Fibroblast of lung (primary cell): ENCODE measurements at regions not wholly inside any gene's neighbourhood (a gene's known extent, or its start where the extent isn't known, plus 50 kb on each side); places are given as distances from the start of the nearest gene placed in this dataset.

Experiments
- CTCF ChIP-seq, 2 donors: IDR thresholded peaks in 1 of 2; conservative IDR thresholded peaks in 1 of 2; 1 replicate in 1 of 2; 2 replicates in 1 of 2; pipeline ENCODE4 v1.5.1; 2011 to 2012; ENCODE audit warnings: low read length in 2 of 2, control low read depth in 1 of 2, inconsistent platforms in 1 of 2, low read depth in 1 of 2, mild to moderate bottlenecking in 1 of 2
- EZH2 ChIP-seq: IDR thresholded peaks from 2 replicates; pipeline ENCODE4 v1.5.1; 2012; ENCODE audit warnings: low read length, control low read depth, mild to moderate bottlenecking; ENCODE audit errors: missing control alignments

- TF ChIP-seq CTCF (conservative IDR thresholded peaks at IDR 0.05 in 1 of 2, IDR thresholded peaks at IDR 0.05 in 1 of 2; ENCODE audit: low read depth in 1 of 2, low read length in 2 of 2) (no peak), EZH2 (no peak)
Observed at GRCh38 chr7:52473756-52474155, 561.7 kb upstream of the POM121L12 start.
